ENCODE measurements at regions not wholly inside any gene's neighbourhood (a gene's known extent, or its start where the extent isn't known, plus 50 kb on each side); places are given as distances from the start of the nearest gene placed in this dataset.

GRCh38 chr5:18828351-18828750 is 1159.6 kb downstream of the CDH18 start:
- TF ChIP-seq TSHZ2 (CRISPR knock-in tag; IDR thresholded peaks at IDR 0.05) (no peak), ZNF70 (CRISPR knock-in tag; IDR thresholded peaks at IDR 0.05) (no peak), ZFP3 (CRISPR knock-in tag; IDR thresholded peaks at IDR 0.05) (no peak), PATZ1 (CRISPR knock-in tag; IDR thresholded peaks at IDR 0.05; ENCODE audit: borderline replicate concordance) (no peak), ARNTL (CRISPR knock-in tag; IDR thresholded peaks at IDR 0.05; ENCODE audit: borderline replicate concordance, low read depth) (no peak), PPARA (CRISPR knock-in tag; IDR thresholded peaks at IDR 0.05; ENCODE audit: borderline replicate concordance) (no peak)
